Muscle layer of colon (tissue), 2 donors: ENCODE measurements at regions not wholly inside any gene's neighbourhood (a gene's known extent, or its start where the extent isn't known, plus 50 kb on each side); places are given as distances from the start of the nearest gene placed in this dataset.
A peak's percentile ranks its signal among the peaks of the same experiment; 100 is the strongest.

Experiments
- H3K27ac ChIP-seq: one replicate; pipeline ENCODE4 v1.7.0; 2013; ENCODE audit warnings: low read depth, mild to moderate bottlenecking, low read length, moderate library complexity
- H3K27me3 ChIP-seq, 2 donors: one replicate each; pipeline ENCODE4 v1.7.0; 2013; ENCODE audit warnings: low read length in 2 of 2, mild to moderate bottlenecking in 2 of 2; ENCODE audit not compliant: insufficient read depth in 2 of 2, control insufficient read depth in 1 of 2
- H3K36me3 ChIP-seq: one replicate; pipeline ENCODE4 v1.7.0; 2013; ENCODE audit warnings: mild to moderate bottlenecking, low read length; ENCODE audit not compliant: insufficient read depth
- H3K4me1 ChIP-seq: one replicate; pipeline ENCODE4 v1.7.0; 2013; ENCODE audit warnings: mild to moderate bottlenecking, low read length; ENCODE audit not compliant: insufficient read depth
- H3K4me3 ChIP-seq, 2 donors: one replicate each; pipeline ENCODE4 v1.7.0; 2013; ENCODE audit warnings: low read length in 2 of 2, low read depth in 1 of 2, mild to moderate bottlenecking in 1 of 2, moderate library complexity in 1 of 2
- H3K9ac ChIP-seq: one replicate; pipeline ENCODE4 v1.7.0; 2013; ENCODE audit warnings: low read length
- H3K9me3 ChIP-seq: one replicate; pipeline ENCODE4 v1.7.0; 2013; ENCODE audit warnings: mild to moderate bottlenecking, low read length
- donor health status: abdominal sarcoma.
- donor health status: Adenocarcinoma of cecum.

DNA sequence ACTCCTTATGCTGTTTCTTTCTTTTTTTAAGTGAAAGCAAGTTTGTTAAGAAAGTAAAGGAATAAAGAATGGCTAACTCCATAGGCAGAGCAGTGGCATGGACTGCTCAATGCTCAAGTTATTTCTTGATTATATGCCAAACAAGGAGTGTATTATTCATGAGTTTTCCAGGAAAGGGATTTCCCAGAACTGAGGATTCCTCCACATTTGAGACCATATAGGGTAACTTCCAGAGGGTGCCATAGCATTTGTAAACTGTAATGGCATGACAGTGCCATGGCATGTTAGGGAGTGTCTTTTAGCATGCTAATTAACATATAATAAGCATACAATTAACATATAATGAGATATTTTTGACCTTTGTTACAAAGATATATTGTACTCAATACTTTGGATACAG, 1034.5 kb upstream of the PHF14 start:
- H3K27ac ChIP-seq = no peak overlapping the region
- no peak overlapping the region for H3K4me3 ChIP-seq
- no peaks in the 10 kb centered on the region for H3K9me3 ChIP-seq
- no peaks in the 10 kb centered on the region for H3K4me1 ChIP-seq
- no peaks in the 10 kb centered on the region for H3K36me3 ChIP-seq
- H3K9ac ChIP-seq = no peak overlapping the region
- no peaks in the 10 kb centered on the region for H3K27me3 ChIP-seq

DNA sequence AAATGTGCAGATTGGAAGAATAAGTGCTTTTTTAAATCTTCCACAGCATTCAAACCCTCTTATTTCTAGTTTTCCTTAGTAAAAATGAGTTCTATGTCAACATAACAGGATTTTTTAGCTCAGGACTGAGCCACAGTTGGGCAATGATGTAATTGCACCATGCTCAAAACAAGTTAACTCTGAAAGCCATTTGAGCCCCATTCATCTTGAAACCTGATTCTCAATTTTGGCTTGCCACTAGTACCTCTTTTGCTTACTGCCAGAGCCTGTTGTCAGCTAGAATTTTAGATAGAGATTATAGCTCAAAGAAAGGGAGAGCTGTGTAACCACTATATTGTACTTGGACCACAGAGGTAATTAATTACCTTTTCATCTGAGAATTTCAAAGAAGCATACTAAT, 1028.5 kb upstream of the PHF14 start:
- Histone ChIP-seq H3K27ac (no peak overlapping the region), H3K9me3 (no peaks in the 10 kb centered on the region), H3K27me3 (no peaks in the 10 kb centered on the region), H3K4me3 (no peak overlapping the region), H3K9ac (no peak overlapping the region), H3K36me3 (no peaks in the 10 kb centered on the region), H3K4me1 (no peaks in the 10 kb centered on the region)

DNA sequence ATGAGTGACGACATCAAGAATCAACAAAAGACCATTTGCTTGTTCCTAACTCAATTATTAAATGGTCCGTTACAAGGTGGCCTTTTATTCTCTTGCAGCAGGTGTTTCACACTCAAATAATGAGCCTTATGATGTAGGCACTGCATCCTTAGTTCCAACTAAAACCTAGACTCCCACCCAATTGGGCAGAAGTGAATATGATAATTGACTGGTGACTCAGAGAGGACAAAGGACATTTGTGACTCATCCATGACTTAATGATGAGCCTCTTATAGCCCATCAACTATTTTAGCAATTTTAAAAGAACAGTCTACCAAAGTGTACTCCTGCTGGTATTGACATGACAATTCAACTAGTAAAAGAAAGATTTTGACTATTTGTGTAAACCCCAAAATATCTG, 1027.8 kb upstream of the PHF14 start:
- no peaks in the 10 kb centered on the region for H3K27me3 ChIP-seq
- H3K9me3 ChIP-seq = no peaks in the 10 kb centered on the region
- no peaks in the 10 kb centered on the region for H3K4me1 ChIP-seq
- no peaks in the 10 kb centered on the region for H3K36me3 ChIP-seq
- no peak overlapping the region for H3K27ac ChIP-seq
- H3K4me3 ChIP-seq = no peak overlapping the region
- no peak overlapping the region for H3K9ac ChIP-seq

- no peaks in the 10 kb centered on the region for H3K9me3 ChIP-seq
- H3K4me3 ChIP-seq = no peak overlapping the region
- peaks cover 10% of the 10 kb centered on the region for H3K4me1 ChIP-seq
- no peaks in the 10 kb centered on the region for H3K36me3 ChIP-seq
- no peaks in the 10 kb centered on the region for H3K27me3 ChIP-seq
- no peak overlapping the region for H3K9ac ChIP-seq
- H3K27ac ChIP-seq = no peak overlapping the region
These were observed 1018.5 kb upstream of the PHF14 start for GRCh38 chr7:9955138-9955537.

- H3K36me3 ChIP-seq = no peaks in the 10 kb centered on the region
- H3K4me3 ChIP-seq = no peak overlapping the region
- H3K4me1 ChIP-seq = peaks cover 19% of the 10 kb centered on the region
- H3K27ac ChIP-seq = no peak overlapping the region
- H3K9me3 ChIP-seq = no peaks in the 10 kb centered on the region
- no peak overlapping the region for H3K9ac ChIP-seq
- H3K27me3 ChIP-seq = no peaks in the 10 kb centered on the region
These were observed 1015.2 kb upstream of the PHF14 start for GRCh38 chr7:9958486-9958885.

DNA sequence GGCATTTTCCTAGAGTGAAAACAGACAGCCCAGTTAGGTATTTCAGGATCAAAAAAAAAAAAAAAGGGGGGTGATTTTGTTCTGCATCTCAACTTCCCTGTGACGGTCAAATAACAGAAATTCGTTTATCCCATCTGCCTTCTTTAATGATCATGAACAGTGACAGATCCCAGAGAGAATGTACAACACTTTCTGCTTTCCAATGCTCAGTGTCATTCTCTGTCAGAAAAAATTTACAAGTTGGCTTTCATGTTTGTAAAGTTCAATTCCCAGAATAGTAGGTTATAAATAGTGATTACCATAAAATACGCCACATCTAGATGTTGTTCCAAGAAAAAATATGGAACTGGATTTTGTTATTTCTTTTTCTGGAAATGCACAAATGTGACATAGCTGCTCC, 1013.2 kb upstream of the PHF14 start:
- Histone ChIP-seq H3K9me3 (no peaks in the 10 kb centered on the region), H3K27me3 (no peaks in the 10 kb centered on the region), H3K4me3 (no peak overlapping the region), H3K4me1 (peaks cover 19% of the 10 kb centered on the region), H3K27ac (no peak overlapping the region), H3K36me3 (no peaks in the 10 kb centered on the region), H3K9ac (no peak overlapping the region)

DNA sequence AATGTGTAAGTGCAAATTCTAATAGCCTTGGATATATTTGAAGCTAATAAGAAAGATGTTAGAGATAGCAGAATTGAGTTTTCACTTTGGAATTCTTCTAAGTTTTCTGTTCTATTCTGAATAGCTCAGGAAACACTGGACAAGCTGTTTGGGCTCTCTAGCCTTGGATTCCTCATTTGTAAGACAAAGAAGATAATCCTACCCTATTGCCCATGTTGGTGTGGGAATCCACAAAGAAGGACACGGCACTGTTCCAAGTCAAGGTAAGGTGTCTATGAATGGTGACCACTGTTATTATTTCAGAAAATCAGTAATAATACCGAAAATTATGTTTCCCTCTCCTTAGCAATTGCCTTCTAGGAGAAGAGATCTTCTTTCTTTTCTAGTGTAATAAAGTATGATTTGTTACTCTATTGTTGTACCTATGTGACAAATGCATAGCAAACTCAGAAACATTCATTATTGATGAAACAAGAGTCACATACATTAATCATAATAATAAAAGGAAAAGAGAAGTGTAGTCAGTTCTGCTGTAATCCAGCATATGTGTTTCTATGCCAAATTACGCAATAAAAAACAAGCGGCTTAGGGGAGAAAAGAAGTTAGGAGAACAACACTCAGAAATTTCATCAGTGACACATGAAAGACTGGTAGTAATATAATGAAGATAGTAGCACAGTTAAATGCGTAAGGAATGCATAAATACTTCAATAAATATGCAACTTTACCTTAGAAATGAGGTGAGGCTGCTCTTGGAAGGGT, 1012.3 kb upstream of the PHF14 start:
- Histone ChIP-seq H3K27ac (peak overlapping the region; percentile 12), H3K4me3 (no peak overlapping the region), H3K27me3 (no peaks in the 10 kb centered on the region), H3K9me3 (no peaks in the 10 kb centered on the region), H3K36me3 (no peaks in the 10 kb centered on the region), H3K9ac (no peak overlapping the region), H3K4me1 (peaks cover 19% of the 10 kb centered on the region)

DNA sequence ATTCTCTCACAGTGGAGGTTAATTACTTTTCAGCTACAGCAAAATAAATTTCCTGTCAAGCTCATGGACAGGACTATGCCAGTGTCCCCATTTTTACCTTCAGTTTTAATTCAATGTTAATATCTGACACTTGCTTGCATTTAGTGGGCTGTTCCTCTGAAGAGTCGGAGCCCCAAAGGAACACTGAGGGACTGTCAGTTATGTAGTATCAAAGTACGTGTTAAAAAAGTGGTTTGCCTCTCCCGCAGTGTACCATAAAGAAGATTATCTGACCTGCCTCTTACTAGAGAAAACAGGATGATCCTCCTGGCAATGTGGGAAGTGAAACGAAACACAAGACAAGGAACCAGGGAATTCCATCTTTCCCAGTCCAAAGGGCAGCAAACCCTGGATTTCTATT, 1010.9 kb upstream of the PHF14 start:
- Histone ChIP-seq H3K36me3 (no peaks in the 10 kb centered on the region), H3K9ac (no peak overlapping the region), H3K27me3 (no peaks in the 10 kb centered on the region), H3K4me1 (peaks cover 19% of the 10 kb centered on the region), H3K9me3 (no peaks in the 10 kb centered on the region), H3K27ac (no peak overlapping the region), H3K4me3 (no peak overlapping the region)

DNA sequence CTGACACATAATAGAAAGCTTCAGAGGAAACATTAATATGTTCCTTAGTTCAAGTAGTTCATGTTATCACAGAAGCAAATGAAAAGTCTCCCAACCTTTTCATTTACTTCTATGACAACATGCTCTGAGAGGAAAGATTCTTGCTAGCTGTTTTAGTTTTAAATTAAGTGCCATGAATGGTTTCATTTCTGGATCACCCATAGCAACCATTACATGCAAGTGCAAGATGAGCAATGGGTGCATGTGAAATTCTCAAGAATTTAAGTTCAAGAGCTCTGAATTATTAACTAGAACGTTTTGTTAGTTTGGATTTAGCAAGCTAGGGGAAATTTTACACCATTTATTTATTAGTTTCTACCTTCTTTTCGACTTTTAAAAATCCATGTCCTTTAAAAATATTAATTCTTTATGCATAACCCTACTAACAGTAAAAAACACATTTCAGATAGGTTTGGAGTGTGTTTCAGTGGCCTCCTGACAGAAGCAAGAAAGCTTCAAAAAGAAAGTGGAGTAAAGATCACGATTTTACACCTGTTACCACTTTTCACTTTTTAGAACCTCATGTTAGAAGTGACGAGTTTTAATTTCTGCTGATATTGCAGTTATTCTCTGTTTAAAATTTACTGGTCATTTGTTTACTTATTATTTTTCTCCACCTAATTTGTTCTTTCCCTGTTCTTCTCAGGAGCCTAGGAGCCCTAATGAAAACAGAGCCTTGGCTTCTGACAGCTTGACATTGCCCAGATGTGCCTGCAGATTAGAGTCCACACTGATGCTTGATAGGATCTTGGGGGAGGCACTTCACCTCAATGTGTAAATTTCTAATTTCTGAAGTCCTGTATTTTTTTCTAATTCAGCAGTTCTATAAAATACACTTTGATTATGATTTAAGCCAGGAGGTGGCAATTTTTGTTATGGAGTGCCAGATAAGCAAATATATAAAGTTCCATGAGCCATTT, 995.3 kb upstream of the PHF14 start:
- no peak overlapping the region for H3K9ac ChIP-seq
- no peaks in the 10 kb centered on the region for H3K9me3 ChIP-seq
- no peaks in the 10 kb centered on the region for H3K36me3 ChIP-seq
- peaks cover 22% of the 10 kb centered on the region for H3K4me1 ChIP-seq
- H3K27me3 ChIP-seq = no peaks in the 10 kb centered on the region
- no peak overlapping the region for H3K4me3 ChIP-seq
- no peak overlapping the region for H3K27ac ChIP-seq

DNA sequence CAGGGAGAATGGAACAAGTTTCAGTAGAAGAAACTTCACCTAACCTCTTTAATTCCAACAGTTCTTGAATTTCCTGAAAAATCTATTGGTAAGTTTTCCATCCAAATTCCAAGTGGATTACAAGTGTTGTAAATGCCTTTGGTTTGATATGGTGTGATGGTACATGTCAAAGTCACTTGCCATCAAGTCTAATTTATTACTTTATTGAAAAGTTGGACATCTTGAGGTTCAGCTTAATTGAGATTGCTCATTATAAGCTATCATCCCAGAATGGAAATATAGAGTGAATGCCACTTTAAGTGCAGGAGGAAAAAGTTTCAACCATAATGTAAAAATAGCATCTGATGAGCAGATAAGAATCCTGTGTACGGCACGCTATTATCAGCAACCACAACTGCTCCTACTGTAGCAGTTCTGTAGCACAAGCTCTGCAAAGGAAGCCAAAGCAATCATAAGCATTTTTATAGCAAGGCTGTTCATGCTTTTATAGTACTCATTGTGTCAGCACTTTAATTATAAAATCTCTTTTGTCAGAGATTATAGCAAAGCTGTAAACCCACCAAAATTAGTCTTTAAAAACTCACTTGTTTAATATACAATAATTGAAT, 991.8 kb upstream of the PHF14 start:
- Histone ChIP-seq H3K4me1 (peaks cover 14% of the 10 kb centered on the region), H3K4me3 (no peak overlapping the region), H3K9ac (no peak overlapping the region), H3K9me3 (no peaks in the 10 kb centered on the region), H3K36me3 (no peaks in the 10 kb centered on the region), H3K27ac (no peak overlapping the region), H3K27me3 (no peaks in the 10 kb centered on the region)

- Histone ChIP-seq H3K27me3 (no peaks in the 10 kb centered on the region), H3K4me3 (no peak overlapping the region), H3K9ac (no peak overlapping the region), H3K36me3 (no peaks in the 10 kb centered on the region), H3K27ac (no peak overlapping the region), H3K9me3 (no peaks in the 10 kb centered on the region), H3K4me1 (peaks cover 11% of the 10 kb centered on the region)
These were observed 990.6 kb upstream of the PHF14 start for GRCh38 chr7:9983048-9983447.
